ENCODE measurements at regions not wholly inside any gene's neighbourhood (a gene's known extent, or its start where the extent isn't known, plus 50 kb on each side); places are given as distances from the start of the nearest gene placed in this dataset.

GRCh38 chr11:119780222-119780953 is 51.4 kb upstream of the NECTIN1 start:
- 86% methylated on average over 2 of the region's 2 CpGs for WGBS (ENCODE audit: insufficient coverage)
- intact Hi-C loops (cut with micrococcal nuclease) = no loop called here
- H3K36me3 Mint-ChIP-seq = no peaks in the 10 kb centered on the region
- H3K9ac ChIP-seq (ENCODE audit: insufficient read depth, low read length, poor library complexity, severe bottlenecking) = no peak overlapping the region
- H3K27me3 ChIP-seq (ENCODE audit: control insufficient read depth in 2 of 2, insufficient read depth in 2 of 2, low read length in 2 of 2) = no peaks in the 10 kb centered on the region
- DNase-seq = no peak
- H2AFZ ChIP-seq (ENCODE audit: insufficient read depth, low read depth, low read length, poor library complexity, severe bottlenecking) = no peak overlapping the region
- no peak overlapping the region for H3K4me3 Mint-ChIP-seq
- no peaks in the 10 kb centered on the region for H3K36me3 ChIP-seq (replicated peaks in 1 of 2; ENCODE audit: control insufficient read depth in 1 of 2, insufficient read depth in 2 of 2, low read length in 2 of 2)
- no peaks in the 10 kb centered on the region for H4K20me1 ChIP-seq (ENCODE audit: insufficient read depth, low read length)
- H3K9me3 Mint-ChIP-seq = peaks cover 0 to 11% (median 6%) of the 10 kb centered on the region in 7 donors
- no peak overlapping the region for H3K27ac ChIP-seq (ENCODE audit: low read depth in 1 of 2, low read length in 2 of 2)
- H3K4me3 ChIP-seq (replicated peaks in 1 of 3; ENCODE audit: low read depth in 2 of 3, low read length in 3 of 3) = no peak overlapping the region
- no peaks in the 10 kb centered on the region for H3K79me2 ChIP-seq (ENCODE audit: insufficient read depth, low read length)
- no peaks in the 10 kb centered on the region for H3K4me1 Mint-ChIP-seq
- H3K9me3 ChIP-seq (replicated peaks in 1 of 2; ENCODE audit: control insufficient read depth in 1 of 2, insufficient read depth in 1 of 2, low read length in 2 of 2) = peaks cover 0 to 13% of the 10 kb centered on the region in 2 donors
- no peak overlapping the region for H3K27ac Mint-ChIP-seq
- no peak for TF ChIP-seq CTCF (IDR thresholded peaks at IDR 0.05)
- no peak overlapping the region for H3K4me2 ChIP-seq (replicated peaks; ENCODE audit: extremely low read depth, low read length, poor library complexity, severe bottlenecking)
- H3K27me3 Mint-ChIP-seq (ENCODE audit: low read depth in 3 of 3) = peaks cover 10 to 30% (median 20%) of the 10 kb centered on the region in 3 donors
- no peaks in the 10 kb centered on the region for H3K4me1 ChIP-seq (ENCODE audit: control insufficient read depth in 1 of 2, insufficient read depth in 2 of 2, low read length in 2 of 2)

- Histone ChIP-seq H3K79me2 (ENCODE audit: insufficient read depth, low read length) (no peaks in the 10 kb centered on the region), H3K9ac (ENCODE audit: insufficient read depth, low read length, poor library complexity, severe bottlenecking) (no peak overlapping the region), H3K36me3 (replicated peaks in 1 of 2; ENCODE audit: control insufficient read depth in 1 of 2, insufficient read depth in 2 of 2, low read length in 2 of 2) (no peaks in the 10 kb centered on the region), H2AFZ (ENCODE audit: insufficient read depth, low read depth, low read length, poor library complexity, severe bottlenecking) (no peak overlapping the region), H3K4me3 (replicated peaks in 1 of 3; ENCODE audit: low read depth in 2 of 3, low read length in 3 of 3) (no peak overlapping the region), H3K4me2 (replicated peaks; ENCODE audit: extremely low read depth, low read length, poor library complexity, severe bottlenecking) (no peak overlapping the region), H3K4me1 (ENCODE audit: control insufficient read depth in 1 of 2, insufficient read depth in 2 of 2, low read length in 2 of 2) (no peaks in the 10 kb centered on the region), H3K27ac (ENCODE audit: low read depth in 1 of 2, low read length in 2 of 2) (no peak overlapping the region), H3K9me3 (replicated peaks in 1 of 2; ENCODE audit: control insufficient read depth in 1 of 2, insufficient read depth in 1 of 2, low read length in 2 of 2) (peaks cover 0 to 13% of the 10 kb centered on the region in 2 donors), H4K20me1 (ENCODE audit: insufficient read depth, low read length) (no peaks in the 10 kb centered on the region), H3K27me3 (ENCODE audit: control insufficient read depth in 2 of 2, insufficient read depth in 2 of 2, low read length in 2 of 2) (no peaks in the 10 kb centered on the region)
- intact Hi-C loops (cut with micrococcal nuclease) = no loop called here
- Mint-ChIP-seq H3K4me1 (no peaks in the 10 kb centered on the region), H3K4me3 (no peak overlapping the region), H3K27me3 (ENCODE audit: low read depth in 3 of 3) (peaks cover 11 to 30% (median 19%) of the 10 kb centered on the region in 3 donors), H3K27ac (no peak overlapping the region), H3K9me3 (peaks cover 0 to 11% (median 6%) of the 10 kb centered on the region in 7 donors), H3K36me3 (no peaks in the 10 kb centered on the region)
- WGBS (ENCODE audit: insufficient coverage) = 50% methylated on average over 14 of the region's 22 CpGs
- no peak for TF ChIP-seq CTCF (IDR thresholded peaks at IDR 0.05)
- no peak for DNase-seq
Measured at GRCh38 chr11:119779195-119780071, 50.4 kb upstream of the NECTIN1 start.
